Stomach (tissue), 8 donors: ENCODE measurements at regions not wholly inside any gene's neighbourhood (a gene's known extent, or its start where the extent isn't known, plus 50 kb on each side); places are given as distances from the start of the nearest gene placed in this dataset.

Source experiments
- DNase-seq, 2 donors: peaks; one replicate each; pipeline versions ENCODE4 v3.0.0 to v3.0.0-alpha.2; 2013 to 2019
- H3K27ac ChIP-seq, 5 donors: fragments of 200-600 bp in 4 of 5; sonication (generic) in 4 of 5; one replicate each; pipeline ENCODE4 v1.5.1; 2013 to 2019; ENCODE audit warnings: mild to moderate bottlenecking in 1 of 5, moderate library complexity in 1 of 5
- H3K27me3 ChIP-seq, 3 donors: fragments of 200-600 bp; sonication (generic); one replicate each; pipeline ENCODE4 v1.5.1; 2017 to 2019; ENCODE audit warnings: mixed run types in 1 of 3
- H3K36me3 ChIP-seq, 4 donors: fragments of 200-600 bp; sonication (generic); 1 replicate in 3 of 4; 2 replicates in 1 of 4; pipeline ENCODE4 v1.5.1; 2016 to 2019
- H3K4me1 ChIP-seq, 4 donors: fragments of 200-600 bp; sonication (generic); one replicate each; pipeline ENCODE4 v1.5.1; 2016 to 2019
- H3K4me3 ChIP-seq, 4 donors: fragments of 200-600 bp; sonication (generic) in 3 of 4; one replicate each; pipeline ENCODE4 v1.5.1; 2016 to 2019; ENCODE audit warnings: mild to moderate bottlenecking in 1 of 4
- H3K9me3 ChIP-seq, 4 donors: fragments of 200-600 bp; sonication (generic); one replicate each; pipeline ENCODE4 v1.5.1; 2016 to 2019
- EP300 ChIP-seq: sonication (generic); formaldehyde crosslinking; IDR thresholded peaks from one replicate; pipeline ENCODE4 v1.6.1; 2017; ENCODE audit warnings: antibody characterized with exemption
- POLR2A ChIP-seq, 4 donors: fragments of 450-650 bp; IDR thresholded peaks; one replicate each; pipeline ENCODE4 v1.6.1; 2016; ENCODE audit warnings: antibody characterized with exemption in 4 of 4, control low read depth in 2 of 4, mild to moderate bottlenecking in 1 of 4, moderate library complexity in 1 of 4
- POLR2AphosphoS5 ChIP-seq, 3 donors: sonication (generic); formaldehyde crosslinking; IDR thresholded peaks; one replicate each; pipeline ENCODE4 v1.6.1; 2016; ENCODE audit warnings: antibody characterized with exemption in 3 of 3
- WGBS, 5 donors: extraction: QIAGEN DNeasy Blood & Tissue Kit in 3 of 5; methylation state at CpG; one replicate each; pipeline versions ENCODE4 v1.1.5 to v1.1.7; 2013 to 2018; 5-methylcytosine and 5-hydroxymethylcytosine counted together
- intact Hi-C: fragments of 100-400 bp; cut with DNase I; formaldehyde crosslinking; loops from one replicate; pipeline ENCODE4 v1.15.1; 2023; ENCODE audit warnings: low total_unique reads
- TF ChIP-seq, protein P1 (sequence below), 7 experiments: fragments of 450-650 bp in 4 of 7; fragments of 200-600 bp in 3 of 7; sonication (generic) in 3 of 7; IDR thresholded peaks; one replicate each; pipeline ENCODE4 v1.5.1; 2016 to 2019; ENCODE audit warnings: antibody characterized with exemption in 7 of 7, control low read depth in 2 of 7, mild to moderate bottlenecking in 1 of 7
- donor health status: healthy with polysubstance abuse.
- donor health status: Bipolar disorder and iron deficiency.
- donor health status: healthy.

DNA sequence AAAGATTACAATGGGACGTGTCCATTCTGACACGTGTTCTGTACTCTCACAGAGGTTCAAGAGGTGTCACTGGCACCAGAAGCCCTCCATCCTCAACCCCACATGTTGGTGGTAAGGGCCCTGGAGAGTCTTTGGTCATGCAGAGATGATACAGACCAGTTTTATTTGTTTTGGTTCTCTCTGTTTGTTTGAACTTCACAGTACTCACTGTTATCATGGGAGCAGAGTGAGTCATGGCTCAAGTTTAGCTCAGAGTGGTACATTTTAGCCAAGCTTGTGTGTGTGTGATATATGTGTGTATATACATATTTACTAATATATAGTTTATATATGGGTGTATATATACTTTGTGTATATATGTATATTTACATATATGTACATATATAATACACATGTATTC is 935.6 kb downstream of the GRID1 start:
- no peaks in the 10 kb centered on the region for H3K36me3 ChIP-seq
- WGBS, 5 donors: 73 to 79% (median 75%) methylated on average over 2 of the region's 2 CpGs
- no peaks in the 10 kb centered on the region for H3K9me3 ChIP-seq

GRCh38 chr10:85433248-85433647 is 933.3 kb downstream of the GRID1 start:
- Histone ChIP-seq H3K4me3 (no peak overlapping the region), H3K36me3 (no peaks in the 10 kb centered on the region), H3K9me3 (no peaks in the 10 kb centered on the region), H3K27ac (no peak overlapping the region), H3K27me3 (no peaks in the 10 kb centered on the region), H3K4me1 (no peaks in the 10 kb centered on the region)
- TF ChIP-seq POLR2A (IDR thresholded peaks at IDR 0.05) (no peak), EP300 (no peak), POLR2AphosphoS5 (IDR thresholded peaks at IDR 0.05) (no peak)
- TF ChIP-seq, protein P1, sequence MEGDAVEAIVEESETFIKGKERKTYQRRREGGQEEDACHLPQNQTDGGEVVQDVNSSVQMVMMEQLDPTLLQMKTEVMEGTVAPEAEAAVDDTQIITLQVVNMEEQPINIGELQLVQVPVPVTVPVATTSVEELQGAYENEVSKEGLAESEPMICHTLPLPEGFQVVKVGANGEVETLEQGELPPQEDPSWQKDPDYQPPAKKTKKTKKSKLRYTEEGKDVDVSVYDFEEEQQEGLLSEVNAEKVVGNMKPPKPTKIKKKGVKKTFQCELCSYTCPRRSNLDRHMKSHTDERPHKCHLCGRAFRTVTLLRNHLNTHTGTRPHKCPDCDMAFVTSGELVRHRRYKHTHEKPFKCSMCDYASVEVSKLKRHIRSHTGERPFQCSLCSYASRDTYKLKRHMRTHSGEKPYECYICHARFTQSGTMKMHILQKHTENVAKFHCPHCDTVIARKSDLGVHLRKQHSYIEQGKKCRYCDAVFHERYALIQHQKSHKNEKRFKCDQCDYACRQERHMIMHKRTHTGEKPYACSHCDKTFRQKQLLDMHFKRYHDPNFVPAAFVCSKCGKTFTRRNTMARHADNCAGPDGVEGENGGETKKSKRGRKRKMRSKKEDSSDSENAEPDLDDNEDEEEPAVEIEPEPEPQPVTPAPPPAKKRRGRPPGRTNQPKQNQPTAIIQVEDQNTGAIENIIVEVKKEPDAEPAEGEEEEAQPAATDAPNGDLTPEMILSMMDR (IDR thresholded peaks at IDR 0.05): no peak
- 88 to 96% (median 91%) methylated on average over 7 of the region's 7 CpGs for WGBS, 5 donors
- intact Hi-C loops: no loop called here
- no peak for DNase-seq

More for the DNA sequence above, 935.6 kb downstream of the GRID1 start:
- intact Hi-C loops: no loop called here
- TF ChIP-seq POLR2A (IDR thresholded peaks at IDR 0.05): no peak
- H3K4me1 ChIP-seq: no peaks in the 10 kb centered on the region
- H3K4me3 ChIP-seq: no peak overlapping the region
- H3K27me3 ChIP-seq: no peaks in the 10 kb centered on the region
- no peak for DNase-seq
- H3K27ac ChIP-seq: no peak overlapping the region

DNA sequence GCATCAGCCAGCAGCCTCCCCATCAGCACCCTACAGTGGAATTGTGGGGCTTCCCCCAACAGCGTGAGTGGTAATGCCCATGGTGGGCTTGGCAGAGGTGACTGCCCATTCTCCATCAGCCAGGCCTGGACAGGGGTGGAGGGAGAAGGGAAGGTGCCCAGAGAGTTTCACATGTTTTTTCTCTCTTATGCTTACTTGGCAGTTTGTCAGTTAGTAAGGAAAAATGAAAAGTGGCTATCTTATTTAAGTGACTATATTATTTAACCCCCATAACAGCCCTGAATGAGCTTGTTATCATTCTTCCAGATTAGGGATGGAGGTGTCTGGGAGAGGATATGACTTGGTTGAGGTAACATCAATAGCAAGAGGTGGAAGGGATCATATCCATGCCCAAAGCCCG is 921.7 kb downstream of the GRID1 start:
- no peaks in the 10 kb centered on the region for H3K27me3 ChIP-seq
- intact Hi-C loops: no loop called here
- TF ChIP-seq EP300: no peak
- TF ChIP-seq, protein P1 (IDR thresholded peaks at IDR 0.05): no peak
- no peak for DNase-seq
- no peak overlapping the region for H3K4me3 ChIP-seq
- H3K36me3 ChIP-seq: no peaks in the 10 kb centered on the region
- H3K4me1 ChIP-seq: no peaks in the 10 kb centered on the region
- H3K9me3 ChIP-seq: no peaks in the 10 kb centered on the region
- WGBS, 5 donors: 73 to 91% (median 79%) methylated on average over 2 of the region's 2 CpGs
- H3K27ac ChIP-seq: no peak overlapping the region

GRCh38 chr10:85445702-85446101 is 920.9 kb downstream of the GRID1 start:
- Histone ChIP-seq H3K27ac (no peak overlapping the region), H3K9me3 (no peaks in the 10 kb centered on the region), H3K27me3 (no peaks in the 10 kb centered on the region), H3K4me1 (no peaks in the 10 kb centered on the region), H3K4me3 (no peak overlapping the region), H3K36me3 (no peaks in the 10 kb centered on the region)
- no peak for DNase-seq
- WGBS, 5 donors: 23 to 60% (median 48%) methylated on average over 2 of the region's 2 CpGs
- TF ChIP-seq POLR2A (IDR thresholded peaks at IDR 0.05) (no peak), POLR2AphosphoS5 (IDR thresholded peaks at IDR 0.05) (no peak), EP300 (no peak)
- TF ChIP-seq, protein P1 (IDR thresholded peaks at IDR 0.05): no peak
- intact Hi-C loops: no loop called here

GRCh38 chr10:85446827-85447226 is 919.8 kb downstream of the GRID1 start:
- Histone ChIP-seq H3K9me3 (no peaks in the 10 kb centered on the region), H3K4me1 (no peaks in the 10 kb centered on the region), H3K27me3 (no peaks in the 10 kb centered on the region), H3K4me3 (no peak overlapping the region), H3K36me3 (no peaks in the 10 kb centered on the region), H3K27ac (no peak overlapping the region)
- 49 to 63% (median 60%) methylated on average over 2 of the region's 2 CpGs for WGBS, 5 donors
- TF ChIP-seq, protein P1 (IDR thresholded peaks at IDR 0.05): no peak
- TF ChIP-seq POLR2AphosphoS5 (IDR thresholded peaks at IDR 0.05): no peak
- TF ChIP-seq EP300: no peak
- TF ChIP-seq POLR2A (IDR thresholded peaks at IDR 0.05): no peak
- DNase-seq: no peak
- intact Hi-C loops: no loop called here
